ENCODE measurements at regions not wholly inside any gene's neighbourhood (a gene's known extent, or its start where the extent isn't known, plus 50 kb on each side); places are given as distances from the start of the nearest gene placed in this dataset.

DNA sequence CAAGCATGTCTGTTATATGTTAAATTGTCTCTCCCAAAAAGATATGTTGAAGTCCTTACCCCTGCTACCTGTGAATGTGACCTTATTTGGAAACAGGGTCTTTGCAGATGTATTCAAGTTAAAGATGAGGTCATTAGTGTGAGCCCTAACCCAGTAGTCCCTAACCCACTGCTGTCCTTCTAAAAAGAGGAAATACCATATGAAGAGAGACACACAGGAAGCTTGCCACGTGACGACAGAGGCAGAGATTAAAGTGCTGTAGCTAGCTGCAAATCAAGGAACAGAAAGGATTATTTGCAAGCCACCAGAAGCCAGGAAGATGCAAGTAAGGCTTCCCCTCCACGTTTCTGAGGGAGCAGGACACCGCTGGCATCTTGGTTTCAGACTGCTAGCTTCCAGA, 150.1 kb downstream of the HNRNPD start:
- no peak overlapping the region for H3K27ac ChIP-seq
- no peaks in the 10 kb centered on the region for H3K4me1 ChIP-seq
- intact Hi-C loops (cut with DNase I; ENCODE audit: low total_unique reads) = no loop called here
- H3K27me3 ChIP-seq = no peaks in the 10 kb centered on the region
- H3K36me3 ChIP-seq (ENCODE audit: low read depth, missing control alignments) = no peaks in the 10 kb centered on the region
- H3K4me3 ChIP-seq = no peak overlapping the region
- peak; percentile 51 for DNase-seq
- 35 to 47% methylated on average over 4 of the region's 4 CpGs for WGBS, 2 donors
- H3K9me3 ChIP-seq = no peaks in the 10 kb centered on the region
- TF ChIP-seq CTCF (IDR thresholded peaks at IDR 0.05) (no peak), POLR2A (IDR thresholded peaks at IDR 0.05) (no peak)

- 75 to 78% methylated on average over 6 of the region's 6 CpGs for WGBS, 2 donors
- intact Hi-C loops (cut with DNase I; ENCODE audit: low total_unique reads) = no loop called here
- no peak for TF ChIP-seq POLR2A (IDR thresholded peaks at IDR 0.05)
- TF ChIP-seq CTCF (IDR thresholded peaks at IDR 0.05) = no peak
- H3K27me3 ChIP-seq = no peaks in the 10 kb centered on the region
- no peak overlapping the region for H3K4me3 ChIP-seq
- H3K27ac ChIP-seq = no peak overlapping the region
- no peaks in the 10 kb centered on the region for H3K4me1 ChIP-seq
- H3K9me3 ChIP-seq = no peaks in the 10 kb centered on the region
- no peak for DNase-seq
- H3K36me3 ChIP-seq (ENCODE audit: low read depth, missing control alignments) = no peaks in the 10 kb centered on the region
Measured at GRCh38 chr4:82219346-82219745, 154.4 kb downstream of the HNRNPD start.

- Histone ChIP-seq H3K27me3 (no peaks in the 10 kb centered on the region), H3K9me3 (no peaks in the 10 kb centered on the region), H3K36me3 (ENCODE audit: low read depth, missing control alignments) (no peaks in the 10 kb centered on the region), H3K27ac (no peak overlapping the region), H3K4me3 (no peak overlapping the region), H3K4me1 (no peaks in the 10 kb centered on the region)
- no peak for DNase-seq
- TF ChIP-seq CTCF (IDR thresholded peaks at IDR 0.05) (no peak), POLR2A (IDR thresholded peaks at IDR 0.05) (no peak)
- 86 to 95% methylated on average over 3 of the region's 3 CpGs for WGBS, 2 donors
- intact Hi-C loops (cut with DNase I; ENCODE audit: low total_unique reads) = no loop called here
Measured at GRCh38 chr4:82217986-82218715, 155.6 kb downstream of the HNRNPD start.

- intact Hi-C loops (cut with DNase I; ENCODE audit: low total_unique reads) = no loop called here
- Histone ChIP-seq H3K4me3 (no peak overlapping the region), H3K9me3 (no peaks in the 10 kb centered on the region), H3K4me1 (no peaks in the 10 kb centered on the region), H3K27me3 (no peaks in the 10 kb centered on the region), H3K36me3 (ENCODE audit: low read depth, missing control alignments) (no peaks in the 10 kb centered on the region), H3K27ac (no peak overlapping the region)
- 86 to 100% methylated on average over 2 of the region's 2 CpGs for WGBS, 2 donors
- DNase-seq = no peak
- no peak for TF ChIP-seq CTCF (IDR thresholded peaks at IDR 0.05)
- no peak for TF ChIP-seq POLR2A (IDR thresholded peaks at IDR 0.05)
Measured at GRCh38 chr4:82216219-82216618, 157.6 kb downstream of the HNRNPD start.

DNA sequence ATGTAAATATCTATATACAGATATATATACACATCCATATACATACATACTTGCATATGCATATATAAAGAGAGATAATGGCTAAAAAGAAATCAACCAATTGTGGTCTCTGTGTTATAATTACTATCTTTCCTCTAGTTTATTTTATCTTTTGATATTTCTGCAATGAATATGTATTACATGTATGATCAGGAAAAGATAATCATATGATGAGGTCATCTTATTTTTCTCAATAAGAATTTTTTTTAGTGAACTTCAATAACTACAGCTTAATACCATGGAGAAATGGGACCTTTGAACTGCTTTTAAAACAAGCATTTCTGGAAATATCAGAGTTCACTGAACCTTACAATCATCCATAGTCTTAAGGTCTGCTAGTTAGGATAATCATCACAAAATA, 158.0 kb downstream of the HNRNPD start:
- intact Hi-C loops (cut with DNase I; ENCODE audit: low total_unique reads) = no loop called here
- H3K9me3 ChIP-seq = no peaks in the 10 kb centered on the region
- no peak overlapping the region for H3K27ac ChIP-seq
- TF ChIP-seq POLR2A (IDR thresholded peaks at IDR 0.05) (no peak), CTCF (IDR thresholded peaks at IDR 0.05) (no peak)
- DNase-seq = no peak
- no peaks in the 10 kb centered on the region for H3K4me1 ChIP-seq
- no peak overlapping the region for H3K4me3 ChIP-seq
- no peaks in the 10 kb centered on the region for H3K36me3 ChIP-seq (ENCODE audit: low read depth, missing control alignments)
- no peaks in the 10 kb centered on the region for H3K27me3 ChIP-seq
